NCI-H2196 (cell line): ENCODE measurements at regions not wholly inside any gene's neighbourhood (a gene's known extent, or its start where the extent isn't known, plus 50 kb on each side); places are given as distances from the start of the nearest gene placed in this dataset.
"Not testable (repeated sequence)": the region's sequence is repeated elsewhere in the genome, so short reads cannot be mapped to it uniquely, and the experiment has no call there.

Experiments used
- DNase-seq: peaks from one replicate; lab custom pipeline; 2025; ENCODE audit not compliant: unreplicated experiment; lab: John Stamatoyannopoulos, UW

DNA sequence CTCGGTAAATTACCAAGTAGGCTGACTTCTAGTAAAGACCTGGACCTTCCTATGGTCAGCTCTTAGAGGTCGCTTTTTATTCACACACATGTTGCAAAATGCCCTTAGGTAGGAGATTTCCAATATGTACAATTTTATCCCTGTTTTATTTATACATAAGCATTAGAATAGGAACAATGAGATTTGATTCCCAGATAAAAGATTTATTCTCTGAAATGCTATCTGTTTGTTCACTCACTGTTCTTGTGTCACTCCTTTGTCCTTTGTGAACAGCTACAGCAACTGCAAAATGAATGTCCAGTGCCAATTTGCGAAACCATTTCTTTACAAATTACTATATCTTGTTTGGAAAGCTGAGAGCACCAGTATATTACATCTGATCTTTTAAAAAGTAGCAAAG lies 991.5 kb upstream of the TYRP1 start:
- no peak for DNase-seq

DNA sequence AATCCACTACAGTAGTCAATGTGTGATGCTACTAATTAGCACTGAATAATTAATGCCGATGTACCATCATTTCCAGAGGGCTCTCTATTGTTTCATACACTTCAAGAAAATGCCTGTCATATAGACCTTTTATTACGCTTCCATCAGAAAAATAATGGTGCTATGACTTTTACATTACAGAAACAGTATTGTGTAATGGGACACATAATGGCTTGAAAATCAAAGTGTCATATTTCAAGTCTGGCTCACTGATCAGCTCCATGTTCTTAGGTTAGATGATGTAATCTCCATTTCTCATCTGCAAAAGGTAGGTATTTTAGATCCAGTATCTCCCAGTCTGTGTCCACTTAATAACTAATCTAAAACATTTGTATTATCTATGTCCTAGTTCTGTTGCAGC lies 990.6 kb upstream of the TYRP1 start:
- DNase-seq = no peak

DNA sequence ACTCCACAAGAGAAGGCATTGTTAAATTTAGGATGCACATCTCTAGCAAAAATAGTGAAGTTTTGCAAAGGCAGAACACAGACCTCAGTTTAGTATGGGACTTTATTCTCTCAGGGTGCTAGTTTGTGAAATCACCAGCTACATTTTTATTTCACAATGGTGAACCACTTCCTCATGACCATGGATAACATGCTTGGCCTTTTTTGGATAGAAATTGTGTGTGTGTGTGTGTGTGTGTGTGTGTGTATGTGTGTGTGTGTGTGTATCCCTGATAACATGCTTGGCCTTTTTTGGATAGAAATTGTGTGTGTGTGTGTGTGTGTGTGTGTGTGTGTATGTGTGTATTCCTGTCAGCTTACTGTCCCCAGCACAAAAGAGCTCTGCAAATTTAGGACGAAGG lies 989.0 kb upstream of the TYRP1 start:
- not testable (repeated sequence) for DNase-seq

DNA sequence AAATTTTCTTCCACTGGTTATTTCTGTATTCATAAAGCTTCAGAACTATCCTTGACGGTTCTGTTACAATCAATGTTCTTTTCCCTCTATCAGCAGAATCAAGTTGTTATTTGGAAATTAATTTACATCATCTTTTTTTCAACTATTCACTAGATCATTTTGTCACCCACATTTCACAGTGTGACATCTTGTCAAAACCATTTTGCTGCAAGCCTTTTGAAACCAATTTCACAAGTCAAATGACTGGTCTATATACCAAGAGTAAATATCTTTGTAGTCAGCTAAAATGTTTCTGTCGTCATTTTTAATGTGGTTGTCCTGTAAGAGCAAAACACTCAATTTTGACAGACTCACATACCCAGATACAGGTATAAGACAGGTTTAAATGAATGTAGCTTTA lies 984.3 kb upstream of the TYRP1 start:
- no peak for DNase-seq

DNA sequence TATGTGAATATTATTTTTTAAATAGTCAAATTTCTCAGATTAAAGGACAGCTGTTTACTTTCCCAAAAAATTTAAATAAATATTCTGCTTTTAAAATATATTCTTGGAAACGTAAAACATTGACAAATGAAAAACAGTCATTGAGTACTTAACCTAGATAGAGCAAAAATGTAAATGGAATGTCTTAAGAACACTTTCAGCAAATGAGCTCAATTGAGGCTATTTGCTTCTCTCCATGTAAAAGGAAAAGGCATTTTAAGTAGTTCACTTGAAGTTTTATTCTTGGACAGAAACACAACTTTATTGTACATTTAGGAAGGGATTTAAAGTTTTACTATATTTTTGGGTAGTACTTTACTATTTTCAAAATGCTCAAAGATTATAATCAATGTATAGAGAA lies 983.6 kb upstream of the TYRP1 start:
- DNase-seq = no peak

DNA sequence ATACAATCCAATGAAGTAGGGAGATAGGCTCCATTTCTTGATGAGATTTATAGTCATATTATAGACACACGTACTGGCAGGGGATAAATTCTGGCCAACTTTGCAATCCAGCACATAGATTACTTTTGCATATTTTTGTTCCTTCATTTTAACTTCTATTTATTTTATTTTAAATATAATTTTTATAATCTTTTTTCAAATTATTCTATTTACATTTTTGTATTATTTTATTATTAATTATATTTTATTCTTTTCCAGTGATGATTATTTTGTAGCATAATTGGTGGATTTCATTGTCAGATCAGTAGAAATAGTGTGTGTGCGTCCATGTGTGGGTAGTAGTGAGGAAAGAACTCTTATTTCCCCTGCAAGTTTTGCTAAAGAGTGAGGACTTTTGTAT lies 980.1 kb upstream of the TYRP1 start:
- no peak for DNase-seq

DNA sequence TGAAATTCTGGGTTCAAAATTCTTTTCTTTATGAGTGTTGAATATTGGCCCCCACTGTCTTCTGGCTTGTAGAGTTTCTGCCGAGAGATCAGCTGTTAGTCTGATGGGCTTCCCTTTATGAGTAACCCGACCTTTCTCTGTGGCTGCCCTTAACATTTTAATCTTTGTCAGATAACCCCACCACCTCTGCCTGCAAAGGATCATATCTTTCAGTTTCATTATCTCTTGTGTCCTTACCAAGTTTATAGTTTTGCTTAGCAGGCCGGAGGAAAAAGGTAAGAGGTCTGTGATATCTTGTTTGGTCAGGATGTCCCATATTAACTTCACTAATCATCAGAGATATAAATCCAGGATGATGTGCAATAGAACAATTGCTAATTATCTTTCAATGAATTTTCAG lies 970.2 kb upstream of the TYRP1 start:
- no peak for DNase-seq

DNA sequence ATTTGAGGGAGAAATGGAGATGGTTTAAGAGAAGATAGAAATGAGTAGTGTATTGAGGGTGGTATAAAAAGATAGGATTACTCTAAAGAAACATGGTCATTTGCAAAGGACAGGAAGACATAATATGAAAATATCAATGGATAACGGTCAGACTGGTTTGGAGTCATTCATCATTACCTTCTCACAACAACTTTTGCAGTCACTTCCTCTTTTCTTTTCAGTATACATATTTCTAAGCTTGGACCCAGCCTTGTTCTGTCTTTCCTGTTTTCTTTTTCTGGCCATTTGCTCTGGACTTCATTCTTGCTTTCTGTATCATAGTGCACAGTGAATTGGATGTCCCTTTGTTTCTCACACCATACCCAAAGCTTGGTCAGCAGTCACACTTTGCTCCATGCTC lies 966.5 kb upstream of the TYRP1 start:
- no peak for DNase-seq

DNA sequence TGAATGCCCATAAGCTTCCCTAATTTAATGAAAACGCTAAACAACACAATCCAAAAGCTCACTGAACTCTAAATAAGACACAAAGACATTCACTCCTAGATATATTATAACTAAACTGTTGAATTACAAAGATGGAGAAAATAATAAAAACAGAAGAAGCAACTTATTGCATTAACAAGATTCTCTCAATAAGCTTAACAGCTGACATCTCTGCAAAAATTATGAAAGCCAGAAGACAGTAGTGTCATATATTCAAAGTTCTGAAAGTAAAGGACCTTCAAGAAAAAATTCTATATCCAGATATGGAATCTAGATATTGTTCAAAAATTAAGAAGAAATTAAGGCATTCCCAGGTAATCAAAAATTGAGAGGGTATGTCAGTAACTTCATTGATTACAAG lies 957.8 kb upstream of the TYRP1 start:
- DNase-seq = no peak

DNA sequence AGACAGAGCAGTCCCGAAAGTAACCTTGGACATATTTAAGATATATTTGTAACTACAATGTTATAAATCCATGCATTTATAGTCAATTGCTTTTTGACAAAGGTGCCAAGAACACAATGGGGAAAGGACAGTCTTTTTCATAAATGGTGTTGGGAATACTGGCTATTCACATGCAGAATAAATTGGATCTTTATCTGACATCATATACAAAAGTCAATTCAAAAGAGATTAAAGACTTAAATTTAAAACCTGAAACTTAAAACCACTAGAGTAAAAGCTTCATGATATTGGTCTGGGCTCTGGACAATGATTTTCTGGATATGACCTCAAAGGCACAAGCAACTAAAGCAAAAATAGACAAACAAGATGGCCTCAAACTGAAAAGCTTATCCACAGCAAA lies 950.7 kb upstream of the TYRP1 start:
- DNase-seq = no peak

DNA sequence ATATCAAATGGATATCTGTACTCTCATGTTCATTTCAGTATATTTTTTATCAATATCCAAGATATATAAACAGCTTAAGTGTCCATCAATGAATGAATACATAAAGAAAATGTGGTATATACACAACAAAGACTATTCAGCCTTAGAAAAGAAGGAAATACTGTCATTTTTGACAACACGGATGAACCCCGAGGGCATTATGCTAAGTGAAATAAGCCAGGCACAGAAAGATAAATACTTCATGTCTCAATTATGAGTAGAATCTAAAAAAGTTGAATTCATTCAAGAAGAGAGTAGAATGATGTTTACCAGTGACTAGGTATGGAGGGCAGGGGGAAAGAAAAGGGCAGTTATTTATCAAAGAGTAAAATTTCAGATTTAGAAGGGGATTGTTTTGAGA lies 949.8 kb upstream of the TYRP1 start:
- DNase-seq = no peak

DNA sequence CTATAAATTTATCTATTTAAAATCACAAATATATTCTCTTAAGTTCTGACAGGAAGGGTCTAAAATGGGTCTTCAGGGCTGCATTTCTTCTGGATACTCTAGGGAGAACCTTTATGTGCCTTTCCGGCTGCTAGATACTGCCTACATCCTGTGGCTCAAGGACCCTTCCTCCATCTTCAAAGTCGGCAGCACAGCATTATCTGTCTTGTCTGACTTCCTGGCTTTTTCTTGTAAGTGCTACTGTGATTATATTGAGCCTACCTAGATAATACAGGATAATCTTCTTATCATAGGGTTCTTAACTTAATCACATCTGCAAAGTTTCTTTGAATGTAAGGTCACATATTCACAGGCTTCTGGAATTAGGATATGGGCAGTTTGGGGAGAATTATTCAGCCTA lies 943.8 kb upstream of the TYRP1 start:
- no peak for DNase-seq

DNA sequence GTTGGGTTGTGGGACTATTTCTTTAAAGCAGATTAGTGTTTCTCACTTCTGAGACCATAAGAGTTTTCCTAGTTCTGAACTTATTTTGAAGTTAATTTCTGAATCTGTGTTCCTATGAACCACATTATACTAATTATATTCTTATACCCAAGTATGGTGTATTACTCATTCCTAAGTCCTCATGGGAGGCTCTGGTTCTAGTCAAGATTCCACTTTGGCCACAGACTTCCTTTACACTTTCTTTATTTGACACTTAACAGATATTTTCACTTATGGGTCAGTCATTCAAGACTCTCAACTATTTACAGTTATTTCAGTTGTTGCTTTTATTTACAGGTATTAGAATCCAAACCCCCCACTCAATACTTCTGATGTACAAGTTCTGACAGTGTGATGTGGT lies 937.2 kb upstream of the TYRP1 start:
- DNase-seq = no peak

DNA sequence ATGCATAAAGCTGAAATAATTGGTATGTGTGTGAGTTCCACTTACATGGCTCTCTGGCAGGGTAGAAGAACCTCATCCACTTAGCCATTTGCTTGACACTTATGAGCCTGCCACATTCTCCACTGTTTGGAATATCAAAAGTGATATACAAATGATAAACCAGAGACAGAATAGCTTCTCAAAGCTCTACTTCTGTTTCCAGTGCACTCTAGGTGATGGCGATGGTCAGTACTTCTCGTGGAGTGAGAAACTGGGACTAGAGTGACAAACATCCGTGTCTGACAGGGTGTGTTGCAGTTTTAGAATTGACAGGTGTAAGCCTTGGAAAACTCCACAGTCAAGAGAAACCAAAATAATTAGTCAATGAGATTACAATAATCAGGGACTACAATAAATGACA lies 935.8 kb upstream of the TYRP1 start:
- no peak for DNase-seq

DNA sequence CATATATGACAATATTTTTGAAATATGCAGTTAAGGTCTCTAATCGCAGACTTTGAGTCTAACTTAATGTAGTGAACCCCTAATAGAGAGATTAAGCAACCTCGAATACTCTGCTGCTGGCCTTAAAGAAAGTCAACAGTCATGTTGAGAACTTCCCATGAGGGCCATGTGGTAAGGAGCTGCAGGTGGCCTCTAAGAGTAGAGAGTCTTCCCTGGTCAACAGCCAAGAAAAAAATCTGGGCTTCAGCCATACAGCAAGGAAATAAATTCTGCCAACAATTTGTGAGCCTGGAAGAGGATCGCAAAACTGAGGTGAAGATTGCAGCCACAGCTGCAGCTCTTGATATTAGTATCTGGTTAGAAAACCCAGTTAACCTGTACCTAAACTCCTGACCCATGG lies 935.2 kb upstream of the TYRP1 start:
- DNase-seq = no peak

DNA sequence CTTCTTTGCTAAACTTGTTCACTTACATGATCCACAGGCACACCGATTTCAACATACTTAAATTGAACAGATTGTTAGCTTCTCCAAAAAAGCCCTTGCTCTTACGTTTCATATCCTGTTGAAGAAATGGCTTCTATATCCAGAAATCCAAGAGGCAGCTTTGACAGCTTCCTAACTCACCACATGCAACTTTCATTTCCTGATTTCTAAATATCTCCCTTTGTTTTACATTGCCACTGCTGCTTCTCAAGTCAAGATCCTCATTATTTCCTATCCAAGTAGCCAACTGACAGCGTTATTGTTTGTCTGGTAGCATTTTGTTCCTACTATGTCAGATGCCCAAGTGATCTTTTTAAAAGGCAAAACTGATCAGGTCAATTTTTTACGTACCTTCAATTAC lies 913.2 kb upstream of the TYRP1 start:
- DNase-seq = no peak

DNA sequence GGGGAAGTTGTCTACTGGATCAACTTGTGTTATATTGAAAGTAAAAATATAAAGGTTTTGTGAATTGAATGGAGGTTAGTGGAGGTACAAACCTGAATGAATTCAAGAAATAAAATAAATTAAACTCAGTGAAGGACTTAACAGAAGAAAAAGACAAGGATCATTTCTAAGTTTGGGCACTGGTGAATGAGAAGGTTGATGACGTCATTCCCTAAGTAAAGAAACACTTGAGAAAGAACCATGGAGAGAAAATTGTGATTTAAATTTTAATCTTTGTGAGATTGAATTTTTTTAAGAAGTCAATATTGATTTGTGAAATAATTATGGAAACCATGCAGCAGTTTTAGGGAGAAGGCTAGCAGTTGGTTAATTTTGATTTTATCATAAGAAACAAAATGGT lies 900.3 kb upstream of the TYRP1 start:
- no peak for DNase-seq

DNA sequence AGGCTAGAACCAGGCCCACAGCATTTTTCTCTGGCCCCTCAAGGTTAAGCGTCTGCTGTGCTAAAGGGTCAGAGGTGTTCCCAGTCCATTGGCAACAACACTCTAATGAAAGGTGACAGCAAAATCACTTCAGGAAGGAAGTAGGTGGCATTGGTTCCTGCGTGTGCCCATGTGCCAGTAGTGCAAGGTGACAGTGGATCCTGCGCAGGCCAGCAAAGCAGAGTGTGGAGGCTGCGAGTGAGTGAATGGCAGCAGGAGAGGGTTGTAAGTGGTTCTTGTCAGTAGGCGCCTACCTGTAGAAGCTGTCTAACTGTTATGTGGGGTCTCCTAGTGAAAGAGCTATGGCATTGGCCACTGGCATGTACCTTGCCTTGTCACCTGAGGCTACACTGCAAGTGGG lies 898.2 kb upstream of the TYRP1 start:
- no peak for DNase-seq

DNA sequence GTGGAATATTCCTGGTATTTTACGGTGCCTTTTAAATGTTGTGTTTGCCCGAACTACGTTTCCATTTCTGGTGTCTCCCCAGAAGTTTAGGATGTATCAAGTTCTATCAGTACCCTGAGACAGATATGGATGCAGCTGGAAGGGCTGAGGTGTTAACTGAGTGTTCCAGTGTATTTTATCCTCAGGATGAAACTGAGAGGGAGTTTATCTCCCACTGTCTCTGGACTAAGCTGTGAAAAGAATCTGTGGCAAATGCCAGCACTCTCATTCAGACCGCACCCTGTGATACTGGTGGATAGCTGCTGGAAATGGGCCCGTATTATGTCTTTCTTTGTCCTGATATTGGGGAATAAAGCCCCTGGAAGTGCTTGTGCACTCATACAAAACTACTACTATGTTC lies 887.2 kb upstream of the TYRP1 start:
- DNase-seq = no peak

DNA sequence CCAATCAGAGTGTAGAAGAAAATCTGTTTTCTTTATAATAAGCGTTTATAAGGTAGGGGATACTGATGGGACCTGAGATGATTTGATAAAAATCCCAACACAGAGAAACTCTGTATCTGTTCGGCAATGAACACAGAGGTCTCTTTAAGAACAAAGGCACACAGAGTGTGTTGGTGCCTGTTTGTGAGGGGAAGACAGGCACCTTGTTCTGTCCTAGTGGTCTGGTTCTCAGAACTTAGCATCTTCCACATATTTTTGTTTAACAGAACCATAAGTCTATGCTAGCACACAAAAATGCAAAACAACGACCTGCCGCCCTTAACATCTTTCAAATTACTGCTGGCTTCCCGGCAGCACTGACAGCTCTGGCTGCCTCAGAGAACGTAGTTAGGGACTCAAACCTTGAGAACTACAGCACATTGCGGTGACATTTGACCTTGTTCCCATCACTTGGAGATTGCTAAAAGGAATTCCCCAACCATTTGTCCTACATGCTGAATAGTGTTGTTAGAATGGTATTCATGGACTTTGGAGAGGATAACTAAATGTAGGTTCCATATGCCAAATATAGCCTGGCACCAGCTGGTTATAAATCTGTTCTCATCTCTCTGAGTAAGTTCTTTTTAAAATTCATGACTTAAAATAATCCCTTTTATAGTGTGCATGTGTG lies 871.7 kb upstream of the TYRP1 start:
- no peak for DNase-seq

DNA sequence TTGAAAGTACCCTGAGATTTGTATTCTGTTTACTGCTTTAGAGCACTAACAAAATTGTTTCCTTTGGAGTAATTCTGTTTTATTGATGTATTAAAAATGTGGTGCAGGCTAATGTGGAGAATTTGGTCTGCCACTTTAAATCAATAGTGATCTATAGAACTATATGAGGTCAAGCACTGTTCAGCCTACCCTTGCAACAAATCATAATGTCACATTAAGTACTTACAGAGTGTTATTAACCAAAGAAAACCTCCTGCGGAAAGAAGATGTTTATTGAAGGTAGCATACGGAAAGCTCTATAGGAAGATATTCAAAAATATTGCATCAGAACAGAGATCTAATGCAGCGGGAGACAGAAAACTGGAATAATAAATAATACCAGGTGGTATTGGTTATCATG lies 865.0 kb upstream of the TYRP1 start:
- DNase-seq = no peak

DNA sequence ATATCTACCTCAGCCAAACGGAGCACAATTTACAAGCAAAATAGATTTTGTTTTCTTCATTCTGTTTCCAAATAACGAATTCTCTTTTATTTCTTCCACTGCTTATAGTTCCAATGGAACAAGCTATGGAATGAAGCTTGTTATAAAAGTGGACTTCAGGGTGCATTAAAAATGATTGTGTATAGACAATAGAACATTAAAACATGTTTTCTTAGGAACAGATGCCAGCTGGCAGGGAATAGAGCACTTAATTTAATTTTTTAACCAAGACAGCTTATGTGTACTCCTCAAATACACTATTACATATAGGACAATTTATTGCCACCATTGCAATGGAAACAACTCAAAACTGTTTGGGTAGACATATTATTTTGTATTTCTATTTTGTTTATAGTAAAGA lies 860.1 kb upstream of the TYRP1 start:
- DNase-seq = no peak

DNA sequence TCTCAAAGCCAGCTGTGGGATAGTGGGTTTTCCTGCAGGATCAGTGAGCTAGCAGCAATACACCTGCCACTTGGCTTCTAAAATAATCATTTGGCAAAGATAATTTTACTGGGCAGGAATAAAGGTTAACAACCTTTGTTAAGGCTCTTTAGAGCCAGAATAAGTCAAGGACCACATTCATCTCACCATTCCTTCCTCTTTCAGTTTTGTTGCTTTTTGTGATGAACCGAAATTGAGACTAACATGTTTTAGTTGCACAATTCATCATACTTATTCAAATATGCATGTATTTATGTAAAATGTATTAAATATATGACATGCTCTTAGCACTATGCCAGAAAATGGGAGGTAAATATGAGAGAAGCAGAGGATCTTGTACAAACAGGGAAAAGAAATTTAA lies 824.4 kb upstream of the TYRP1 start:
- DNase-seq = no peak

DNA sequence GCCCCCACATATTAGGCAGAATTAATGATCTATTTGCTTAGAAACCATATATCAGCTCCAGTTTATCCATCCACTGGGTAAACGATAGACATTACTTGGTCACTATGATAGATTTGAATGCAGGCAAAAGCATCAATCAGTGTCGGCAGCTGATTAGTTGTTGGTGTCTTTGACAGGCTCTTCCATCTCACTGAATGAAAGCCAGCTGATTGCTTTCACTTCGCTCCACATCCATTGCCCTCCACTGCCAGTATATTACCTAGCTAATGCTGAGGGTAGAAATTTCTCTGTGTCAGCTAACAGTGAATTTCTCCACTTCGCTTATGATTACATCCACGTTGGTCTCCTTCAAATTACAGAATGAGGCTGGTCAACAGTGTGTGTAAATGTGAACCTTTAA lies 821.3 kb upstream of the TYRP1 start:
- no peak for DNase-seq
